ENCODE measurements at regions not wholly inside any gene's neighbourhood (a gene's known extent, or its start where the extent isn't known, plus 50 kb on each side); places are given as distances from the start of the nearest gene placed in this dataset.

DNA sequence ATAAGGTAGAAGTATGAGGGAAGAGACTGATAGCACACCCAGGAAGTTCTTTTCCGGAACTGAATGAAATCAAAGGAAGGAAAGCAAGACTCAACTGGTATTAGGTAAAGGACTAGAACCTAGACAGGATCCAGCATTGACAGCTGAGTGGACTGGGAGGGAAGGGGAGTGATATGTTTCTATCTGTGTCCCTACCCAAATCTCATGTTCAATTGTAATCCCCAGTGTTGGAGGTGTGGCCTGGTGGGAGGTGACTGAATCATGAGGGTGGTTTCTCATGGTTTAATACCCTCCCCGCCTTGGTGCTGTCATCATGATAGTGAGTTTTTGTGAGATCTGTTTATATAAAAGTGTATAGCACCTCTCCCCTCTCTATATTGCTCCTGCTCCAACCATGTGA, 415.9 kb upstream of the KCNMB2 start:
- no peak for DNase-seq (ENCODE audit: low read depth in 1 of 2, low spot score in 1 of 2)
- Histone ChIP-seq H3K4me1 (ENCODE audit: low read depth) (no peaks in the 10 kb centered on the region), H3K27me3 (no peaks in the 10 kb centered on the region), H3K4me3 (no peak overlapping the region), H3K36me3 (no peaks in the 10 kb centered on the region), H3K9me3 (ENCODE audit: low read depth) (no peaks in the 10 kb centered on the region), H3K27ac (no peak overlapping the region)
- TF ChIP-seq, protein P1, sequence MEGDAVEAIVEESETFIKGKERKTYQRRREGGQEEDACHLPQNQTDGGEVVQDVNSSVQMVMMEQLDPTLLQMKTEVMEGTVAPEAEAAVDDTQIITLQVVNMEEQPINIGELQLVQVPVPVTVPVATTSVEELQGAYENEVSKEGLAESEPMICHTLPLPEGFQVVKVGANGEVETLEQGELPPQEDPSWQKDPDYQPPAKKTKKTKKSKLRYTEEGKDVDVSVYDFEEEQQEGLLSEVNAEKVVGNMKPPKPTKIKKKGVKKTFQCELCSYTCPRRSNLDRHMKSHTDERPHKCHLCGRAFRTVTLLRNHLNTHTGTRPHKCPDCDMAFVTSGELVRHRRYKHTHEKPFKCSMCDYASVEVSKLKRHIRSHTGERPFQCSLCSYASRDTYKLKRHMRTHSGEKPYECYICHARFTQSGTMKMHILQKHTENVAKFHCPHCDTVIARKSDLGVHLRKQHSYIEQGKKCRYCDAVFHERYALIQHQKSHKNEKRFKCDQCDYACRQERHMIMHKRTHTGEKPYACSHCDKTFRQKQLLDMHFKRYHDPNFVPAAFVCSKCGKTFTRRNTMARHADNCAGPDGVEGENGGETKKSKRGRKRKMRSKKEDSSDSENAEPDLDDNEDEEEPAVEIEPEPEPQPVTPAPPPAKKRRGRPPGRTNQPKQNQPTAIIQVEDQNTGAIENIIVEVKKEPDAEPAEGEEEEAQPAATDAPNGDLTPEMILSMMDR (IDR thresholded peaks at IDR 0.05; ENCODE audit: low read depth, low read length): no peak

DNA sequence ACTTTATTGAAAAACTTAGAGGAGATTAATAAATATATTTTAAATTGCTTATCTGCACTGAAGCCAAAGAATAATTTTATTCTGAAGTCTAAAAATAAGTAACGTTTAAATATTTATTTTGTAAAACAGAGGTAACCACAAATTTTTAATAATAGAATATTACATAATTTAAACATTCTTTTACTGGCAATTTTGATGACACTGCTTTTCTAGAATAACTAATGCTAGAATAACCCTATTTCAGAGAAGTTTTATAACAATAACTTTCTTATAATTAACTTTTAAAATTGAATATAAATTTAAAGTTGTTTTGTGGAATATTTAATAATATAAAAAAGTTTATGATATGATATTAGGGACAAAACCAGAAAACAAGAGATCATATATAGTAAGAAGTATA, 409.6 kb upstream of the KCNMB2 start:
- Histone ChIP-seq H3K36me3 (no peaks in the 10 kb centered on the region), H3K9me3 (ENCODE audit: low read depth) (no peaks in the 10 kb centered on the region), H3K27me3 (no peaks in the 10 kb centered on the region), H3K27ac (no peak overlapping the region), H3K4me3 (no peak overlapping the region), H3K4me1 (ENCODE audit: low read depth) (no peaks in the 10 kb centered on the region)
- TF ChIP-seq, protein P1 (IDR thresholded peaks at IDR 0.05; ENCODE audit: low read depth, low read length): no peak
- no peak for DNase-seq (ENCODE audit: low read depth in 1 of 2, low spot score in 1 of 2)

DNA sequence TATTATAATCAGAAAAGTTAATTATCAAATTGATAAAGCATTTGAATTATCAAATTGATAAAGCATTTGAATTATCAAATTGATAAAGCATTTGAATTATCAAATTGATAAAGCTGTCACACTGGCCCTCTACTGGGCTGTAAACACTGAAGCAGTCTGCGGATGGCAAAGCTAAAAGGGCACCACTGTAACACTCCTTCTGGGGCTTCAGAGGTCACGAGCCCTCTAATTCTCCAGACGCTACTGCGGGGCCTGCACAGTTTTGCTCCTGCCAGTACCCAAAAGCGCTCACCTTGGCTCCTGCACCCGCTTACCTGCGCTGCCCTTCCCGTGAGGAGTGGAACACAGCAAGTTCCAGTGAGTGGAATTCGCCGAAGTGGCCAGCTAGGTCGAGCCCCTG, 409.0 kb upstream of the KCNMB2 start:
- TF ChIP-seq, protein P1 (IDR thresholded peaks at IDR 0.05; ENCODE audit: low read depth, low read length): no peak

GRCh38 chr3:178129109-178129508, 407.1 kb upstream of the KCNMB2 start:
- Histone ChIP-seq H3K27me3 (no peaks in the 10 kb centered on the region), H3K4me1 (ENCODE audit: low read depth) (no peaks in the 10 kb centered on the region), H3K9me3 (ENCODE audit: low read depth) (no peaks in the 10 kb centered on the region), H3K36me3 (no peaks in the 10 kb centered on the region), H3K27ac (no peak overlapping the region), H3K4me3 (no peak overlapping the region)
- no peak for DNase-seq (ENCODE audit: low read depth in 1 of 2, low spot score in 1 of 2)
- TF ChIP-seq, protein P1 (IDR thresholded peaks at IDR 0.05; ENCODE audit: low read depth, low read length): no peak

More for the DNA sequence above, 409.0 kb upstream of the KCNMB2 start:
- H3K4me3 ChIP-seq: no peak overlapping the region
- no peak overlapping the region for H3K27ac ChIP-seq
- H3K9me3 ChIP-seq (ENCODE audit: low read depth): no peaks in the 10 kb centered on the region
- H3K27me3 ChIP-seq: no peaks in the 10 kb centered on the region
- DNase-seq (ENCODE audit: low read depth in 1 of 2, low spot score in 1 of 2): no peak
- no peaks in the 10 kb centered on the region for H3K4me1 ChIP-seq (ENCODE audit: low read depth)
- no peaks in the 10 kb centered on the region for H3K36me3 ChIP-seq

DNA sequence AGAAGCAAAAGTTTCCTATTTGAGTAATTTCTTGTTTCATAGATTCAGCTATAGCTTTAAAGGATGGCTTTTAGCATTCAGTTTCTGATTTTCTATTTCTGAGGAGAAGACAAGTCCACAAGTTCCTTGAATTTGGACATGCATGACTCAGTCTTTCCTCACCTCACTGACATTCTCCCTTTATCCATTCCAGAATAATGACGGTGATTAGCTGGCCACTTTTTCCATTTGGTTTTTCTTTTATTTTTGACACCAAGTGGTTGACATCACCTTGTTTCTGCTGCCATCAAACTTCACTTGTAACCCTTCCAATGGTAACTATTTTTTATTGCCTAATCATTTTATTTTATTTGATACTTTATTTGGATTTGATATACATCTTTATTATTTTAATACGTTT, 404.4 kb upstream of the KCNMB2 start:
- TF ChIP-seq, protein P1 (IDR thresholded peaks at IDR 0.05; ENCODE audit: low read depth, low read length): no peak
- H3K4me1 ChIP-seq (ENCODE audit: low read depth): no peaks in the 10 kb centered on the region
- H3K27ac ChIP-seq: no peak overlapping the region
- H3K9me3 ChIP-seq (ENCODE audit: low read depth): no peaks in the 10 kb centered on the region
- peak in 1 of 2 donors; percentile 58 for DNase-seq (ENCODE audit: low read depth in 1 of 2, low spot score in 1 of 2)
- H3K4me3 ChIP-seq: no peak overlapping the region
- no peaks in the 10 kb centered on the region for H3K27me3 ChIP-seq
- H3K36me3 ChIP-seq: no peaks in the 10 kb centered on the region

- Histone ChIP-seq H3K4me1 (ENCODE audit: low read depth) (no peaks in the 10 kb centered on the region), H3K4me3 (no peak overlapping the region), H3K27ac (no peak overlapping the region), H3K27me3 (no peaks in the 10 kb centered on the region), H3K36me3 (no peaks in the 10 kb centered on the region), H3K9me3 (ENCODE audit: low read depth) (no peaks in the 10 kb centered on the region)
- TF ChIP-seq, protein P1 (IDR thresholded peaks at IDR 0.05; ENCODE audit: low read depth, low read length): no peak
- no peak for DNase-seq (ENCODE audit: low read depth in 1 of 2, low spot score in 1 of 2)
Measured at GRCh38 chr3:178137206-178137605, 399.0 kb upstream of the KCNMB2 start.
